Stomach (tissue), 4 donors: ENCODE measurements at regions not wholly inside any gene's neighbourhood (a gene's known extent, or its start where the extent isn't known, plus 50 kb on each side); places are given as distances from the start of the nearest gene placed in this dataset.

Experiments
- EP300 ChIP-seq: sonication (generic); formaldehyde crosslinking; IDR thresholded peaks from one replicate; pipeline ENCODE4 v1.6.1; 2017; ENCODE audit warnings: antibody characterized with exemption
- POLR2A ChIP-seq, 4 donors: fragments of 450-650 bp; IDR thresholded peaks; one replicate each; pipeline ENCODE4 v1.6.1; 2016; ENCODE audit warnings: antibody characterized with exemption in 4 of 4, control low read depth in 2 of 4, mild to moderate bottlenecking in 1 of 4, moderate library complexity in 1 of 4
- POLR2AphosphoS5 ChIP-seq, 3 donors: sonication (generic); formaldehyde crosslinking; IDR thresholded peaks; one replicate each; pipeline ENCODE4 v1.6.1; 2016; ENCODE audit warnings: antibody characterized with exemption in 3 of 3
- TF ChIP-seq, protein P1 (sequence below), 7 experiments: fragments of 450-650 bp in 4 of 7; fragments of 200-600 bp in 3 of 7; sonication (generic) in 3 of 7; IDR thresholded peaks; one replicate each; pipeline ENCODE4 v1.5.1; 2016 to 2019; ENCODE audit warnings: antibody characterized with exemption in 7 of 7, control low read depth in 2 of 7, mild to moderate bottlenecking in 1 of 7

DNA sequence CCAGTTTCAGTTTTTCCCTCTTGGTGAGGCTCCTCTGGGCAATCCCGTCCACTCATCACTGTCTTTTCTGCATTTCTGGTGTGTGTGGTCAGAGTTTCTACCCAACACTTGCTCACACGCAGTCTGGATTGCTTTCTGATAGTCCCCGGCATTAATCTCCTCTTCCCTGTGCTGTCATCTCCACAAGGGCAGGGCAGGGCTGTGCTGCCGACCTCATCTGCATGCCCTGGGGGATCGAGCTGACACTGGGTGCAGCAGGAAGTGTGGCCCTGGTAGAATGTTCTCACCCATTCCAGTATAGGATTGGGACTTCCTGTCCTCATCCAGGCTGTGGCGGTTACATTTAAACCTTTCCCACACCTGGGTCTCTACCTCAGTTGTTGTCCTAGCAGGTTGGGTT, 80.0 kb upstream of the FAM136A start:
- TF ChIP-seq, protein P1, sequence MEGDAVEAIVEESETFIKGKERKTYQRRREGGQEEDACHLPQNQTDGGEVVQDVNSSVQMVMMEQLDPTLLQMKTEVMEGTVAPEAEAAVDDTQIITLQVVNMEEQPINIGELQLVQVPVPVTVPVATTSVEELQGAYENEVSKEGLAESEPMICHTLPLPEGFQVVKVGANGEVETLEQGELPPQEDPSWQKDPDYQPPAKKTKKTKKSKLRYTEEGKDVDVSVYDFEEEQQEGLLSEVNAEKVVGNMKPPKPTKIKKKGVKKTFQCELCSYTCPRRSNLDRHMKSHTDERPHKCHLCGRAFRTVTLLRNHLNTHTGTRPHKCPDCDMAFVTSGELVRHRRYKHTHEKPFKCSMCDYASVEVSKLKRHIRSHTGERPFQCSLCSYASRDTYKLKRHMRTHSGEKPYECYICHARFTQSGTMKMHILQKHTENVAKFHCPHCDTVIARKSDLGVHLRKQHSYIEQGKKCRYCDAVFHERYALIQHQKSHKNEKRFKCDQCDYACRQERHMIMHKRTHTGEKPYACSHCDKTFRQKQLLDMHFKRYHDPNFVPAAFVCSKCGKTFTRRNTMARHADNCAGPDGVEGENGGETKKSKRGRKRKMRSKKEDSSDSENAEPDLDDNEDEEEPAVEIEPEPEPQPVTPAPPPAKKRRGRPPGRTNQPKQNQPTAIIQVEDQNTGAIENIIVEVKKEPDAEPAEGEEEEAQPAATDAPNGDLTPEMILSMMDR (IDR thresholded peaks at IDR 0.05): no peak
- TF ChIP-seq POLR2A (IDR thresholded peaks at IDR 0.05) (no peak), POLR2AphosphoS5 (IDR thresholded peaks at IDR 0.05) (no peak), EP300 (no peak)
